Endothelial cell of umbilical vein (primary cell): ENCODE measurements at regions not wholly inside any gene's neighbourhood (a gene's known extent, or its start where the extent isn't known, plus 50 kb on each side); places are given as distances from the start of the nearest gene placed in this dataset.

ENCODE experiments used
- BruUV-seq: library from RNA; stranded (reverse); fragments of 400-500 nt; replicated peaks from 2 replicates; lab custom pipeline; 2021; lab: Mats Ljungman, UMichigan
- CTCF ChIA-PET: fragments of 300-600, 350-600 bp; sonication (Branson Sonifier 250); formaldehyde crosslinking; loops from one replicate; lab custom pipeline; 2021; ENCODE audit warnings: antibody characterized with exemption, inconsistent platforms; lab: Charles Lee
- POLR2A ChIA-PET: fragments of 300-600, 350-600 bp; sonication (Branson Sonifier 250); formaldehyde crosslinking; loops from one replicate; lab custom pipeline; 2021; ENCODE audit warnings: antibody characterized with exemption, inconsistent platforms; lab: Charles Lee
- DNase-seq: peaks from one replicate; pipeline ENCODE4 v3.0.0-alpha.2; 2011; ENCODE audit warnings: low read depth, low spot score
- FAIRE-seq: peaks from 2 replicates; lab custom pipeline; 2011; peaks lifted over from hg19 to GRCh38; lab: Jason Lieb, UNC
- H2AFZ ChIP-seq: 2 replicates; pipeline ENCODE4 v1.6.0; 2012; ENCODE audit warnings: low read depth, low read length, control low read depth, inconsistent platforms
- H3K27ac ChIP-seq: 2 replicates; pipeline ENCODE4 v1.5.1; 2011; ENCODE audit warnings: low read depth, mild to moderate bottlenecking, control low read depth, low read length, moderate library complexity; ENCODE audit not compliant: insufficient read depth
- H3K27me3 ChIP-seq, 2 experiments: 2 replicates each; pipeline versions ENCODE4 v1.6.0 to v1.6.1; 2011; ENCODE audit warnings: low read length in 2 of 2, mixed read lengths in 1 of 2; ENCODE audit not compliant: control insufficient read depth in 2 of 2, insufficient read depth in 2 of 2
- H3K36me3 ChIP-seq, 2 experiments: 2 replicates in 1 of 2; 3 replicates in 1 of 2; pipeline ENCODE4 v1.5.1; 2011; ENCODE audit warnings: low read length in 2 of 2, mild to moderate bottlenecking in 1 of 2, moderate library complexity in 1 of 2; ENCODE audit not compliant: control insufficient read depth in 2 of 2, insufficient read depth in 2 of 2; ENCODE audit errors: extremely low read depth in 1 of 2
- H3K4me1 ChIP-seq: 3 replicates; pipeline ENCODE4 v1.5.1; 2011; ENCODE audit warnings: mild to moderate bottlenecking, low read length; ENCODE audit not compliant: control insufficient read depth, insufficient read depth; ENCODE audit errors: extremely low read depth
- H3K4me2 ChIP-seq: 2 replicates; pipeline ENCODE4 v1.6.1; 2011; ENCODE audit warnings: low read length, control low read depth, mixed read lengths; ENCODE audit not compliant: insufficient read depth
- H3K4me3 ChIP-seq, 3 experiments: fragments of 200-600 bp in 1 of 3; sonication (generic), shearing (Covaris generic) in 1 of 3; replicated peaks in 1 of 3; 2 replicates each; pipeline ENCODE4 v1.5.1; 2011 to 2016; ENCODE audit warnings: control low read depth in 3 of 3, low read length in 3 of 3, mild to moderate bottlenecking in 2 of 3, inconsistent platforms in 1 of 3, low read depth in 1 of 3, moderate library complexity in 1 of 3; ENCODE audit not compliant: insufficient read depth in 1 of 3
- H3K79me2 ChIP-seq: 2 replicates; pipeline ENCODE4 v1.6.0; 2012; ENCODE audit warnings: low read length, inconsistent platforms; ENCODE audit not compliant: control insufficient read depth, insufficient read depth
- H3K9ac ChIP-seq: replicated peaks from 2 replicates; pipeline ENCODE3; 2011; ENCODE audit warnings: low read length, control low read depth; ENCODE audit not compliant: insufficient read depth; ENCODE audit errors: extremely low read depth
- H3K9me1 ChIP-seq: replicated peaks from 3 replicates; pipeline ENCODE4 v1.6.0; 2011; ENCODE audit warnings: mild to moderate bottlenecking, low read length; ENCODE audit not compliant: control insufficient read depth, insufficient read depth; ENCODE audit errors: extremely low read depth
- H3K9me3 ChIP-seq: replicated peaks from 2 replicates; pipeline ENCODE4 v1.5.1; 2012; ENCODE audit warnings: low read length, inconsistent platforms; ENCODE audit not compliant: control insufficient read depth, insufficient read depth
- H4K20me1 ChIP-seq: replicated peaks from 2 replicates; pipeline ENCODE3; 2011; ENCODE audit warnings: mild to moderate bottlenecking, low read length; ENCODE audit not compliant: control insufficient read depth, insufficient read depth; ENCODE audit errors: extremely low read depth
- EZH2 ChIP-seq: IDR thresholded peaks from 2 replicates; pipeline ENCODE4 v1.6.1; 2012; ENCODE audit warnings: borderline replicate concordance, low read depth, mild to moderate bottlenecking, moderate library complexity, low read length, inconsistent platforms; ENCODE audit not compliant: severe bottlenecking
- FOS ChIP-seq: IDR thresholded peaks from 2 replicates; pipeline ENCODE4 v1.6.1; 2011; ENCODE audit warnings: mild to moderate bottlenecking, low read length, moderate library complexity, borderline replicate concordance; ENCODE audit not compliant: insufficient read depth
- GATA2 ChIP-seq: IDR thresholded peaks from 2 replicates; pipeline ENCODE4 v1.7.0; 2011; ENCODE audit warnings: low read depth, mild to moderate bottlenecking, moderate library complexity, mixed read lengths, low read length; ENCODE audit not compliant: insufficient read length, insufficient read depth
- JUN ChIP-seq: IDR thresholded peaks from 2 replicates; pipeline ENCODE4 v1.6.1; 2011; ENCODE audit warnings: borderline replicate concordance, low read depth; ENCODE audit not compliant: insufficient read length, insufficient read depth
- MYC ChIP-seq: IDR thresholded peaks from one replicate; pipeline ENCODE4 v1.6.1; 2011; ENCODE audit warnings: mild to moderate bottlenecking, low read depth, low read length
- POLR2A ChIP-seq: IDR thresholded peaks from 2 replicates; pipeline ENCODE4 v1.6.1; 2012; ENCODE audit warnings: low read depth, mild to moderate bottlenecking, control low read depth, low read length
- POLR2AphosphoS5 ChIP-seq: IDR thresholded peaks from 2 replicates; pipeline ENCODE4 v1.6.1; 2012; ENCODE audit warnings: low read depth, mild to moderate bottlenecking, control low read depth, low read length, moderate library complexity; ENCODE audit not compliant: insufficient read depth
- dilution Hi-C: fragments of 300-500 bp; cut with MboI; formaldehyde crosslinking; loops from one replicate; pipeline ENCODE4 v1.15.0; 2019; ENCODE audit warnings: low sequenced_read_pairs; ENCODE audit not compliant: extremely low pct_ligation_motif_present
- intact Hi-C: fragments of 100-400 bp; cut with micrococcal nuclease; formaldehyde crosslinking; loops from one replicate; pipeline ENCODE4 v1.10.0; 2022
- TF ChIP-seq, protein P1 (sequence below): IDR thresholded peaks from 2 replicates; pipeline ENCODE4 v1.6.1; 2011; ENCODE audit not compliant: insufficient read depth, insufficient read length
- TF ChIP-seq, protein P2 (sequence below), 2 donors: IDR thresholded peaks; 1 replicate in 1 of 2; 2 replicates in 1 of 2; pipeline ENCODE4 v1.5.1; 2011; ENCODE audit warnings: low read length in 2 of 2, mild to moderate bottlenecking in 2 of 2, moderate library complexity in 2 of 2, control low read depth in 1 of 2, inconsistent platforms in 1 of 2, low read depth in 1 of 2; ENCODE audit not compliant: insufficient read depth in 1 of 2; ENCODE audit errors: extremely low read depth in 1 of 2

DNA sequence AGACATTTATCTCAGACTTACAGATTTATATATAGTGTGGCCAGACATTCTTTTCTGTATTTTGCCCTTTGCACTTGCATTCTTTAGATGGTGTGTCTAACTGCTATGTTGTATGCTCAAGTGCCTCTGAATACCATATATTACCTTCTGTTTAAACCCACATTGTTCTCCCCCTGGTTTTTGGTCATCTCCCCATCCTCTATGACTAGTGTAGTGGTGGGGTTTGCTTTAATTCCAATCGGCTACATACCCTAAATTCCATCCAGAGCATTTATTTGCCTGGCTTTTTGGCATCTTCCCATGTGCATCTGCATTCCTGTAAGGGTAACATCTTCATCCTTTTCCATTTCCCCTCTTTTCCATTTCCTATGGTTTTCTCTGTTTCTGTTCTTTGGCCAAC is 271.0 kb upstream of the SLC30A5 start:
- DNase-seq (no peak), FAIRE-seq (no peak)
- no peaks in the 10 kb centered on the region for H3K4me1 ChIP-seq
- H3K36me3 ChIP-seq, result no peaks in the 10 kb centered on the region
- TF ChIP-seq, protein P1, sequence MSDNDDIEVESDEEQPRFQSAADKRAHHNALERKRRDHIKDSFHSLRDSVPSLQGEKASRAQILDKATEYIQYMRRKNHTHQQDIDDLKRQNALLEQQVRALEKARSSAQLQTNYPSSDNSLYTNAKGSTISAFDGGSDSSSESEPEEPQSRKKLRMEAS, result no peak
- TF ChIP-seq MYC (no peak), POLR2AphosphoS5 (no peak), JUN (no peak), EZH2 (no peak), POLR2A (no peak), FOS (no peak), GATA2 (no peak)
- TF ChIP-seq, protein P2, sequence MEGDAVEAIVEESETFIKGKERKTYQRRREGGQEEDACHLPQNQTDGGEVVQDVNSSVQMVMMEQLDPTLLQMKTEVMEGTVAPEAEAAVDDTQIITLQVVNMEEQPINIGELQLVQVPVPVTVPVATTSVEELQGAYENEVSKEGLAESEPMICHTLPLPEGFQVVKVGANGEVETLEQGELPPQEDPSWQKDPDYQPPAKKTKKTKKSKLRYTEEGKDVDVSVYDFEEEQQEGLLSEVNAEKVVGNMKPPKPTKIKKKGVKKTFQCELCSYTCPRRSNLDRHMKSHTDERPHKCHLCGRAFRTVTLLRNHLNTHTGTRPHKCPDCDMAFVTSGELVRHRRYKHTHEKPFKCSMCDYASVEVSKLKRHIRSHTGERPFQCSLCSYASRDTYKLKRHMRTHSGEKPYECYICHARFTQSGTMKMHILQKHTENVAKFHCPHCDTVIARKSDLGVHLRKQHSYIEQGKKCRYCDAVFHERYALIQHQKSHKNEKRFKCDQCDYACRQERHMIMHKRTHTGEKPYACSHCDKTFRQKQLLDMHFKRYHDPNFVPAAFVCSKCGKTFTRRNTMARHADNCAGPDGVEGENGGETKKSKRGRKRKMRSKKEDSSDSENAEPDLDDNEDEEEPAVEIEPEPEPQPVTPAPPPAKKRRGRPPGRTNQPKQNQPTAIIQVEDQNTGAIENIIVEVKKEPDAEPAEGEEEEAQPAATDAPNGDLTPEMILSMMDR (IDR thresholded peaks at IDR 0.05; ENCODE audit: extremely low read depth in 1 of 2, insufficient read depth in 1 of 2, low read depth in 1 of 2, low read length in 2 of 2), result no peak
- intact Hi-C loops (no loop called here), dilution Hi-C loops (no loop called here)
- ChIA-PET POLR2A (no interaction called here), CTCF (no interaction called here)
- no peaks in the 10 kb centered on the region for H3K79me2 ChIP-seq
- H3K4me3 ChIP-seq, result no peak overlapping the region
- H3K4me2 ChIP-seq, result no peak overlapping the region
- peaks cover 2 to 4% of the 10 kb centered on the region in 2 experiments for H3K27me3 ChIP-seq
- no peaks in the 10 kb centered on the region for H3K9me1 ChIP-seq
- no peak overlapping the region for H2AFZ ChIP-seq
- BruUV-seq, result no TSS peak
- no peak overlapping the region for H3K9ac ChIP-seq
- no peaks in the 10 kb centered on the region for H4K20me1 ChIP-seq
- H3K27ac ChIP-seq, result no peak overlapping the region
- H3K9me3 ChIP-seq, result no peaks in the 10 kb centered on the region
